ENCODE measurements at regions not wholly inside any gene's neighbourhood (a gene's known extent, or its start where the extent isn't known, plus 50 kb on each side); places are given as distances from the start of the nearest gene placed in this dataset.

GRCh38 chr1:115168026-115168425, 78.7 kb upstream of the TSPAN2 start:
- Histone ChIP-seq H3K4me3 (ENCODE audit: low read length) (no peak overlapping the region), H3F3A (ENCODE audit: control insufficient read depth, insufficient read depth) (no peaks in the 10 kb centered on the region), H3K27ac (ENCODE audit: low read depth, low read length) (no peak overlapping the region), H3K79me2 (ENCODE audit: control insufficient read depth, low read length) (no peaks in the 10 kb centered on the region), H3K9me3 (ENCODE audit: control insufficient read depth, insufficient read depth, low read length) (no peaks in the 10 kb centered on the region), H3K9me2 (replicated peaks; ENCODE audit: control insufficient read depth, low read length) (no peaks in the 10 kb centered on the region), H3K4me2 (ENCODE audit: low read length) (no peak overlapping the region), H3K4me1 (ENCODE audit: control insufficient read depth, low read length) (no peaks in the 10 kb centered on the region), H3K27me3 (ENCODE audit: control insufficient read depth, low read length) (no peaks in the 10 kb centered on the region), H4K20me1 (ENCODE audit: control insufficient read depth, insufficient read depth, low read depth, low read length) (no peaks in the 10 kb centered on the region), H3K36me3 (ENCODE audit: control insufficient read depth, low read length) (no peaks in the 10 kb centered on the region)
- no peak for TF ChIP-seq CTCF (IDR thresholded peaks at IDR 0.05; ENCODE audit: low read depth, low read length, poor library complexity, severe bottlenecking)
- no peak for TF ChIP-seq EZH2phosphoT487 (IDR thresholded peaks at IDR 0.05; ENCODE audit: borderline replicate concordance, low read length)

DNA sequence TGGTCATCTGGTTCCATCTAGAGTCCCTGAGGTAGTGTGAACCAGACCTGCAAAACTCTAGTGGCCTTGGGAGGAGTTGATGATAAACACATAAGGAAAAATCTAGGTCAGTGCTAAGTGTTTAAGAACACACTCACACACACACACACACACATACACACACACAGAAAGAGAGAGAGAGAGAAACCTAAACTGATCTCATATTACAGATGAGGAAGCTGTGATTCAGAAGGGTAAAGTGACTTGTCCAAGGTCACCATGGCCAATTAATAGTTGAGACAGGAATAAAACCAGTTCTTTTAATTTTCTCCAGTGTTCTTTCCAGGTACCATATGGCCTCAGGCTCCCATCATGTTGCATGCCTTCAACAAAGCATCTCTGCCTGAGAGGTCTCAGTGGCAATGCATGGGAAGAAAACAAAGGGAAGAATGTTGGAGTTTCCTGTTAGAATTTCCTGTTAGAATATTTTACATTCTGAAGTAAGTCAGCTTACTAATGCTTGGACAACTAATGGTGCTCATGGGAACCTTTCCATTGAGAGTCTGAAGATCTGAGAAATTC, 77.3 kb upstream of the TSPAN2 start:
- no peaks in the 10 kb centered on the region for H3K79me2 ChIP-seq (ENCODE audit: control insufficient read depth, low read length)
- no peaks in the 10 kb centered on the region for H3K4me1 ChIP-seq (ENCODE audit: control insufficient read depth, low read length)

GRCh38 chr1:115165776-115166175, 76.5 kb upstream of the TSPAN2 start:
- H3F3A ChIP-seq (ENCODE audit: control insufficient read depth, insufficient read depth): no peaks in the 10 kb centered on the region
- TF ChIP-seq CTCF (IDR thresholded peaks at IDR 0.05; ENCODE audit: low read depth, low read length, poor library complexity, severe bottlenecking) (no peak), EZH2phosphoT487 (IDR thresholded peaks at IDR 0.05; ENCODE audit: borderline replicate concordance, low read length) (no peak)
- H3K9me3 ChIP-seq (ENCODE audit: control insufficient read depth, insufficient read depth, low read length): no peaks in the 10 kb centered on the region
- no peaks in the 10 kb centered on the region for H3K4me1 ChIP-seq (ENCODE audit: control insufficient read depth, low read length)
- no peaks in the 10 kb centered on the region for H3K79me2 ChIP-seq (ENCODE audit: control insufficient read depth, low read length)
- H3K36me3 ChIP-seq (ENCODE audit: control insufficient read depth, low read length): no peaks in the 10 kb centered on the region
- no peaks in the 10 kb centered on the region for H4K20me1 ChIP-seq (ENCODE audit: control insufficient read depth, insufficient read depth, low read depth, low read length)
- H3K9me2 ChIP-seq (replicated peaks; ENCODE audit: control insufficient read depth, low read length): no peaks in the 10 kb centered on the region
- no peak overlapping the region for H3K4me2 ChIP-seq (ENCODE audit: low read length)
- H3K27me3 ChIP-seq (ENCODE audit: control insufficient read depth, low read length): no peaks in the 10 kb centered on the region
- no peak overlapping the region for H3K4me3 ChIP-seq (ENCODE audit: low read length)
- H3K27ac ChIP-seq (ENCODE audit: low read depth, low read length): no peak overlapping the region

More for the DNA sequence above, 77.3 kb upstream of the TSPAN2 start:
- Histone ChIP-seq H3K9me2 (replicated peaks; ENCODE audit: control insufficient read depth, low read length) (no peaks in the 10 kb centered on the region), H3K4me3 (ENCODE audit: low read length) (no peak overlapping the region), H3K4me2 (ENCODE audit: low read length) (no peak overlapping the region), H3K27ac (ENCODE audit: low read depth, low read length) (no peak overlapping the region), H3K36me3 (ENCODE audit: control insufficient read depth, low read length) (no peaks in the 10 kb centered on the region), H3K27me3 (ENCODE audit: control insufficient read depth, low read length) (no peaks in the 10 kb centered on the region), H3K9me3 (ENCODE audit: control insufficient read depth, insufficient read depth, low read length) (no peaks in the 10 kb centered on the region), H4K20me1 (ENCODE audit: control insufficient read depth, insufficient read depth, low read depth, low read length) (no peaks in the 10 kb centered on the region), H3F3A (ENCODE audit: control insufficient read depth, insufficient read depth) (no peaks in the 10 kb centered on the region)
- TF ChIP-seq EZH2phosphoT487 (IDR thresholded peaks at IDR 0.05; ENCODE audit: borderline replicate concordance, low read length) (no peak), CTCF (IDR thresholded peaks at IDR 0.05; ENCODE audit: low read depth, low read length, poor library complexity, severe bottlenecking) (no peak)

All from DOHH2 (cell line).